Ascending aorta (tissue), 2 donors: ENCODE measurements at regions not wholly inside any gene's neighbourhood (a gene's known extent, or its start where the extent isn't known, plus 50 kb on each side); places are given as distances from the start of the nearest gene placed in this dataset.

Source experiments
- DNase-seq, 2 donors: peaks; one replicate each; pipeline ENCODE4 v3.0.0-alpha.2; 2019; ENCODE audit warnings: low spot score in 2 of 2
- H3K27ac ChIP-seq, 2 donors: fragments of 200-600 bp; sonication (generic); one replicate each; pipeline ENCODE4 v1.5.1; 2016 to 2017; ENCODE audit warnings: mild to moderate bottlenecking in 1 of 2
- H3K27me3 ChIP-seq: fragments of 200-600 bp; sonication (generic); one replicate; pipeline ENCODE4 v1.5.1; 2017
- H3K36me3 ChIP-seq, 2 donors: fragments of 200-600 bp; sonication (generic); one replicate each; pipeline ENCODE4 v1.5.1; 2016
- H3K4me1 ChIP-seq, 2 donors: fragments of 200-600 bp; sonication (generic); one replicate each; pipeline ENCODE4 v1.5.1; 2016 to 2017; ENCODE audit warnings: mild to moderate bottlenecking in 1 of 2
- H3K4me3 ChIP-seq, 2 donors: fragments of 200-600 bp; sonication (generic); one replicate each; pipeline ENCODE4 v1.5.1; 2016 to 2017; ENCODE audit warnings: mild to moderate bottlenecking in 1 of 2
- H3K9me3 ChIP-seq, 2 donors: fragments of 200-600 bp; sonication (generic); one replicate each; pipeline ENCODE4 v1.5.1; 2016
- CTCF ChIP-seq, 3 experiments: fragments of 200-600 bp in 2 of 3; fragments of 450-650 bp in 1 of 3; sonication (generic) in 2 of 3; IDR thresholded peaks; one replicate each; pipeline ENCODE4 v1.5.1; 2016 to 2019; ENCODE audit warnings: antibody characterized with exemption in 3 of 3, mild to moderate bottlenecking in 1 of 3, moderate library complexity in 1 of 3
- intact Hi-C: fragments of 100-400 bp; cut with DNase I; formaldehyde crosslinking; loops from one replicate; pipeline ENCODE4 v1.15.1; 2023

- H3K4me1 ChIP-seq: peaks cover 0 to 8% of the 10 kb centered on the region in 2 donors
- intact Hi-C loops: no loop called here
- no peaks in the 10 kb centered on the region for H3K36me3 ChIP-seq
- H3K27ac ChIP-seq: peak overlapping the region in 1 of 2 donors; percentile 6
- no peak for TF ChIP-seq CTCF (IDR thresholded peaks at IDR 0.05)
- peaks cover 0 to 8% of the 10 kb centered on the region in 2 donors for H3K9me3 ChIP-seq
- DNase-seq: no peak
- no peaks in the 10 kb centered on the region for H3K27me3 ChIP-seq
- H3K4me3 ChIP-seq: no peak overlapping the region
Observed at GRCh38 chr15:54810031-54810430, 386.7 kb downstream of the RSL24D1 start.

GRCh38 chr15:54808321-54808720 lies 388.4 kb downstream of the RSL24D1 start:
- H3K27ac ChIP-seq: no peak overlapping the region
- H3K9me3 ChIP-seq: no peaks in the 10 kb centered on the region
- no peaks in the 10 kb centered on the region for H3K36me3 ChIP-seq
- H3K27me3 ChIP-seq: no peaks in the 10 kb centered on the region
- H3K4me3 ChIP-seq: no peak overlapping the region
- intact Hi-C loops: loop anchor here (10.0 kb wide), 1 partner anchor 56 kb away; no protein-coding TSS in a partner anchor
- H3K4me1 ChIP-seq: peaks cover 0 to 8% of the 10 kb centered on the region in 2 donors
- no peak for DNase-seq
- TF ChIP-seq CTCF (IDR thresholded peaks at IDR 0.05): no peak

GRCh38 chr15:54803987-54804386 lies 392.8 kb downstream of the RSL24D1 start:
- no peak for TF ChIP-seq CTCF (IDR thresholded peaks at IDR 0.05)
- Histone ChIP-seq H3K27me3 (no peaks in the 10 kb centered on the region), H3K27ac (no peak overlapping the region), H3K4me3 (no peak overlapping the region), H3K9me3 (no peaks in the 10 kb centered on the region), H3K36me3 (no peaks in the 10 kb centered on the region), H3K4me1 (peaks cover 0 to 3% of the 10 kb centered on the region in 2 donors)
- DNase-seq: no peak
- intact Hi-C loops: loop anchor here (10.0 kb wide), 1 partner anchor 61 kb away; no protein-coding TSS in a partner anchor

- no peak overlapping the region for H3K27ac ChIP-seq
- intact Hi-C loops: loop anchor here (10.0 kb wide), 1 partner anchor 62 kb away; no protein-coding TSS in a partner anchor
- DNase-seq: no peak
- no peaks in the 10 kb centered on the region for H3K4me1 ChIP-seq
- H3K4me3 ChIP-seq: no peak overlapping the region
- no peaks in the 10 kb centered on the region for H3K36me3 ChIP-seq
- no peaks in the 10 kb centered on the region for H3K9me3 ChIP-seq
- no peaks in the 10 kb centered on the region for H3K27me3 ChIP-seq
- TF ChIP-seq CTCF (IDR thresholded peaks at IDR 0.05): no peak
Observed at GRCh38 chr15:54803134-54803808, 393.5 kb downstream of the RSL24D1 start.

GRCh38 chr15:54792526-54792925 lies 404.2 kb downstream of the RSL24D1 start:
- DNase-seq: no peak
- Histone ChIP-seq H3K4me1 (no peaks in the 10 kb centered on the region), H3K27me3 (no peaks in the 10 kb centered on the region), H3K36me3 (no peaks in the 10 kb centered on the region), H3K27ac (no peak overlapping the region), H3K4me3 (no peak overlapping the region), H3K9me3 (no peaks in the 10 kb centered on the region)
- intact Hi-C loops: no loop called here
- no peak for TF ChIP-seq CTCF (IDR thresholded peaks at IDR 0.05)
